T-helper 1 cell treated with Interleukin-12 subunit alpha and Interleukin-12 subunit beta and Interleukin-4 antibody, amounts not matched to agents 30 μg/mL and 1 μg/mL, for 36 hours (primary cell): ENCODE measurements at regions not wholly inside any gene's neighbourhood (a gene's known extent, or its start where the extent isn't known, plus 50 kb on each side); places are given as distances from the start of the nearest gene placed in this dataset.

Experiments used
- H3K27ac Mint-ChIP-seq: one replicate; pipeline ENCODE4 v1.8.0; 2021; ENCODE audit warnings: mild to moderate bottlenecking, mixed read lengths
- H3K27me3 Mint-ChIP-seq: one replicate; pipeline ENCODE4 v1.8.0; 2021; ENCODE audit warnings: low read depth, mixed read lengths
- H3K36me3 Mint-ChIP-seq: one replicate; pipeline ENCODE4 v1.8.0; 2021; ENCODE audit warnings: low read depth, mixed read lengths
- H3K4me1 Mint-ChIP-seq: one replicate; pipeline ENCODE4 v1.8.0; 2021; ENCODE audit warnings: low read depth, mixed read lengths
- H3K4me3 Mint-ChIP-seq: one replicate; pipeline ENCODE4 v1.8.0; 2021; ENCODE audit warnings: mild to moderate bottlenecking, moderate library complexity, mixed read lengths
- H3K9me3 Mint-ChIP-seq: one replicate; pipeline ENCODE4 v1.8.0; 2021; ENCODE audit warnings: mixed read lengths

GRCh38 chr18:1875219-1875618 is 696.1 kb downstream of the METTL4 start:
- Mint-ChIP-seq H3K4me3 (no peak overlapping the region), H3K36me3 (no peaks in the 10 kb centered on the region), H3K9me3 (no peaks in the 10 kb centered on the region), H3K27ac (no peak overlapping the region), H3K27me3 (no peaks in the 10 kb centered on the region), H3K4me1 (no peaks in the 10 kb centered on the region)

- Mint-ChIP-seq H3K9me3 (no peaks in the 10 kb centered on the region), H3K4me3 (no peak overlapping the region), H3K4me1 (no peaks in the 10 kb centered on the region), H3K36me3 (no peaks in the 10 kb centered on the region), H3K27ac (no peak overlapping the region), H3K27me3 (no peaks in the 10 kb centered on the region)
These were observed 686.7 kb downstream of the METTL4 start for GRCh38 chr18:1884623-1885022.

- no peaks in the 10 kb centered on the region for H3K27me3 Mint-ChIP-seq
- no peaks in the 10 kb centered on the region for H3K9me3 Mint-ChIP-seq
- no peaks in the 10 kb centered on the region for H3K36me3 Mint-ChIP-seq
- H3K4me1 Mint-ChIP-seq, result no peaks in the 10 kb centered on the region
- no peak overlapping the region for H3K4me3 Mint-ChIP-seq
- no peak overlapping the region for H3K27ac Mint-ChIP-seq
These were observed 679.7 kb downstream of the METTL4 start for GRCh38 chr18:1891641-1892040.

- no peaks in the 10 kb centered on the region for H3K4me1 Mint-ChIP-seq
- H3K27ac Mint-ChIP-seq, result no peak overlapping the region
- no peak overlapping the region for H3K4me3 Mint-ChIP-seq
- no peaks in the 10 kb centered on the region for H3K9me3 Mint-ChIP-seq
- no peaks in the 10 kb centered on the region for H3K27me3 Mint-ChIP-seq
- H3K36me3 Mint-ChIP-seq, result no peaks in the 10 kb centered on the region
These were observed 679.1 kb downstream of the METTL4 start for GRCh38 chr18:1892191-1892590.

- Mint-ChIP-seq H3K27ac (no peak overlapping the region), H3K27me3 (no peaks in the 10 kb centered on the region), H3K36me3 (no peaks in the 10 kb centered on the region), H3K4me3 (no peak overlapping the region), H3K9me3 (no peaks in the 10 kb centered on the region), H3K4me1 (no peaks in the 10 kb centered on the region)
These were observed 675.7 kb downstream of the METTL4 start for GRCh38 chr18:1895456-1896185.

GRCh38 chr18:1906421-1906820 is 664.9 kb downstream of the METTL4 start:
- H3K27me3 Mint-ChIP-seq, result no peaks in the 10 kb centered on the region
- no peak overlapping the region for H3K27ac Mint-ChIP-seq
- H3K9me3 Mint-ChIP-seq, result peaks cover 8% of the 10 kb centered on the region
- no peaks in the 10 kb centered on the region for H3K36me3 Mint-ChIP-seq
- no peak overlapping the region for H3K4me3 Mint-ChIP-seq
- no peaks in the 10 kb centered on the region for H3K4me1 Mint-ChIP-seq

GRCh38 chr18:1907470-1908206 is 663.7 kb downstream of the METTL4 start:
- Mint-ChIP-seq H3K4me1 (no peaks in the 10 kb centered on the region), H3K27me3 (no peaks in the 10 kb centered on the region), H3K27ac (no peak overlapping the region), H3K9me3 (peaks cover 8% of the 10 kb centered on the region), H3K4me3 (no peak overlapping the region), H3K36me3 (no peaks in the 10 kb centered on the region)

GRCh38 chr18:1914489-1914888 is 656.8 kb downstream of the METTL4 start:
- Mint-ChIP-seq H3K27ac (no peak overlapping the region), H3K4me3 (no peak overlapping the region), H3K9me3 (peaks cover 8% of the 10 kb centered on the region), H3K27me3 (no peaks in the 10 kb centered on the region), H3K4me1 (no peaks in the 10 kb centered on the region), H3K36me3 (no peaks in the 10 kb centered on the region)

- no peak overlapping the region for H3K4me3 Mint-ChIP-seq
These were observed 654.3 kb downstream of the METTL4 start for GRCh38 chr18:1916869-1917523.

GRCh38 chr18:1917569-1917968 is 653.7 kb downstream of the METTL4 start:
- no peaks in the 10 kb centered on the region for H3K36me3 Mint-ChIP-seq
- H3K4me1 Mint-ChIP-seq, result no peaks in the 10 kb centered on the region
- H3K27ac Mint-ChIP-seq, result no peak overlapping the region
- no peaks in the 10 kb centered on the region for H3K9me3 Mint-ChIP-seq
- no peaks in the 10 kb centered on the region for H3K27me3 Mint-ChIP-seq
- H3K4me3 Mint-ChIP-seq, result no peak overlapping the region

More at GRCh38 chr18:1916869-1917523, 654.3 kb downstream of the METTL4 start:
- Mint-ChIP-seq H3K27me3 (no peaks in the 10 kb centered on the region), H3K36me3 (no peaks in the 10 kb centered on the region), H3K27ac (no peak overlapping the region), H3K9me3 (no peaks in the 10 kb centered on the region), H3K4me1 (no peaks in the 10 kb centered on the region)

- no peaks in the 10 kb centered on the region for H3K36me3 Mint-ChIP-seq
- H3K27me3 Mint-ChIP-seq, result no peaks in the 10 kb centered on the region
- H3K27ac Mint-ChIP-seq, result no peak overlapping the region
- H3K9me3 Mint-ChIP-seq, result no peaks in the 10 kb centered on the region
- H3K4me1 Mint-ChIP-seq, result no peaks in the 10 kb centered on the region
- no peak overlapping the region for H3K4me3 Mint-ChIP-seq
These were observed 649.2 kb downstream of the METTL4 start for GRCh38 chr18:1922066-1922465.

- Mint-ChIP-seq H3K4me3 (no peak overlapping the region), H3K27me3 (no peaks in the 10 kb centered on the region), H3K36me3 (no peaks in the 10 kb centered on the region), H3K9me3 (peaks cover 3% of the 10 kb centered on the region), H3K27ac (no peak overlapping the region), H3K4me1 (no peaks in the 10 kb centered on the region)
These were observed 642.6 kb downstream of the METTL4 start for GRCh38 chr18:1928711-1929110.

- H3K4me1 Mint-ChIP-seq, result no peaks in the 10 kb centered on the region
- H3K4me3 Mint-ChIP-seq, result no peak overlapping the region
- H3K27ac Mint-ChIP-seq, result no peak overlapping the region
- peaks cover 3% of the 10 kb centered on the region for H3K9me3 Mint-ChIP-seq
- H3K36me3 Mint-ChIP-seq, result no peaks in the 10 kb centered on the region
- no peaks in the 10 kb centered on the region for H3K27me3 Mint-ChIP-seq
These were observed 641.6 kb downstream of the METTL4 start for GRCh38 chr18:1929720-1930119.

GRCh38 chr18:1930291-1931270 is 640.7 kb downstream of the METTL4 start:
- Mint-ChIP-seq H3K4me3 (no peak overlapping the region), H3K9me3 (peaks cover 3% of the 10 kb centered on the region), H3K27ac (no peak overlapping the region), H3K27me3 (no peaks in the 10 kb centered on the region), H3K36me3 (no peaks in the 10 kb centered on the region), H3K4me1 (no peaks in the 10 kb centered on the region)
